NCI-H446 (cell line): ENCODE measurements at regions not wholly inside any gene's neighbourhood (a gene's known extent, or its start where the extent isn't known, plus 50 kb on each side); places are given as distances from the start of the nearest gene placed in this dataset.
"Not testable (repeated sequence)": the region's sequence is repeated elsewhere in the genome, so short reads cannot be mapped to it uniquely, and the experiment has no call there.

Source experiments
- DNase-seq, 2 experiments: peaks; one replicate each; lab custom pipeline; 2025; lab: John Stamatoyannopoulos, UW

GRCh38 chrX:139026811-139027210 is 315.3 kb upstream of the FGF13 start:
- no peak for DNase-seq

- no peak for DNase-seq
Measured at GRCh38 chrX:139026406-139026805, 314.9 kb upstream of the FGF13 start.

GRCh38 chrX:139025816-139026215 is 314.3 kb upstream of the FGF13 start:
- no peak for DNase-seq

GRCh38 chrX:139023531-139023930 is 312.0 kb upstream of the FGF13 start:
- DNase-seq: no peak

GRCh38 chrX:139020801-139021200 is 309.3 kb upstream of the FGF13 start:
- no peak for DNase-seq

- DNase-seq: no peak
Measured at GRCh38 chrX:139018436-139018835, 306.9 kb upstream of the FGF13 start.

GRCh38 chrX:139015627-139016026 is 304.1 kb upstream of the FGF13 start:
- no peak for DNase-seq

GRCh38 chrX:139008185-139008584 is 296.7 kb upstream of the FGF13 start:
- no peak for DNase-seq

- not testable (repeated sequence) for DNase-seq
Measured at GRCh38 chrX:139003856-139004527, 292.5 kb upstream of the FGF13 start.

GRCh38 chrX:139002319-139002718 is 290.8 kb upstream of the FGF13 start:
- no peak for DNase-seq

- DNase-seq: no peak
Measured at GRCh38 chrX:138996268-138996667, 284.8 kb upstream of the FGF13 start.

- no peak for DNase-seq
Measured at GRCh38 chrX:138995458-138995857, 283.9 kb upstream of the FGF13 start.

- DNase-seq: peak in 1 of 2 experiments; percentile 0
Measured at GRCh38 chrX:138990425-138990824, 278.9 kb upstream of the FGF13 start.

- DNase-seq: no peak
Measured at GRCh38 chrX:138986866-138987265, 275.3 kb upstream of the FGF13 start.

GRCh38 chrX:138986235-138986634 is 274.7 kb upstream of the FGF13 start:
- no peak for DNase-seq

GRCh38 chrX:138982365-138982764 is 270.8 kb upstream of the FGF13 start:
- DNase-seq: no peak

GRCh38 chrX:138964501-138964900 is 253.0 kb upstream of the FGF13 start:
- DNase-seq: no peak

GRCh38 chrX:138962419-138962818 is 250.9 kb upstream of the FGF13 start:
- not testable (repeated sequence) for DNase-seq

GRCh38 chrX:138954976-138955375 is 243.5 kb upstream of the FGF13 start:
- no peak for DNase-seq

- no peak for DNase-seq
Measured at GRCh38 chrX:138946926-138947325, 235.4 kb upstream of the FGF13 start.

- no peak for DNase-seq
Measured at GRCh38 chrX:138945219-138945618, 233.7 kb upstream of the FGF13 start.

- DNase-seq: no peak
Measured at GRCh38 chrX:138939038-138939437, 227.5 kb upstream of the FGF13 start.

- no peak for DNase-seq
Measured at GRCh38 chrX:138938003-138938402, 226.5 kb upstream of the FGF13 start.

GRCh38 chrX:138931212-138931611 is 219.7 kb upstream of the FGF13 start:
- no peak for DNase-seq
